Thoracic aorta (tissue), 2 donors: ENCODE measurements at regions not wholly inside any gene's neighbourhood (a gene's known extent, or its start where the extent isn't known, plus 50 kb on each side); places are given as distances from the start of the nearest gene placed in this dataset.

ENCODE experiments used
- ATAC-seq: fragments of 150-250 bp; one replicate; pipeline ENCODE4 v1.8.0; 2017; ENCODE audit warnings: low read depth; ENCODE audit not compliant: insufficient number of reproducible peaks, low FRiP score
- DNase-seq: peaks from one replicate; pipeline ENCODE4 v3.0.0-alpha.2; 2020; ENCODE audit warnings: low spot score
- H3K27ac ChIP-seq, 2 donors: fragments of 200-600 bp; sonication (generic); 1 replicate in 1 of 2; 2 replicates in 1 of 2; pipeline ENCODE4 v1.5.1; 2016; ENCODE audit warnings: mild to moderate bottlenecking in 2 of 2, moderate library complexity in 2 of 2
- H3K27me3 ChIP-seq: fragments of 200-600 bp; sonication (generic); replicated peaks from 2 replicates; pipeline ENCODE4 v1.6.0; 2016; ENCODE audit warnings: mild to moderate bottlenecking; ENCODE audit not compliant: insufficient read depth
- H3K36me3 ChIP-seq: fragments of 200-600 bp; sonication (generic); one replicate; pipeline ENCODE4 v1.5.1; 2016
- H3K4me1 ChIP-seq, 2 donors: fragments of 200-600 bp; sonication (generic); 1 replicate in 1 of 2; 2 replicates in 1 of 2; pipeline versions ENCODE4 v1.5.1 to v1.6.0; 2016; ENCODE audit warnings: low read depth in 2 of 2, mild to moderate bottlenecking in 1 of 2; ENCODE audit not compliant: control insufficient read depth in 1 of 2
- H3K4me3 ChIP-seq: fragments of 200-600 bp; sonication (generic); 2 replicates; pipeline ENCODE4 v1.5.1; 2016; ENCODE audit warnings: mild to moderate bottlenecking
- H3K9me3 ChIP-seq: fragments of 200-600 bp; sonication (generic); 2 replicates; pipeline ENCODE4 v1.5.1; 2016
- TF ChIP-seq, protein P1 (sequence below): fragments of 200-600 bp; sonication (generic); IDR thresholded peaks from one replicate; pipeline ENCODE4 v1.5.1; 2019; ENCODE audit warnings: antibody characterized with exemption

DNA sequence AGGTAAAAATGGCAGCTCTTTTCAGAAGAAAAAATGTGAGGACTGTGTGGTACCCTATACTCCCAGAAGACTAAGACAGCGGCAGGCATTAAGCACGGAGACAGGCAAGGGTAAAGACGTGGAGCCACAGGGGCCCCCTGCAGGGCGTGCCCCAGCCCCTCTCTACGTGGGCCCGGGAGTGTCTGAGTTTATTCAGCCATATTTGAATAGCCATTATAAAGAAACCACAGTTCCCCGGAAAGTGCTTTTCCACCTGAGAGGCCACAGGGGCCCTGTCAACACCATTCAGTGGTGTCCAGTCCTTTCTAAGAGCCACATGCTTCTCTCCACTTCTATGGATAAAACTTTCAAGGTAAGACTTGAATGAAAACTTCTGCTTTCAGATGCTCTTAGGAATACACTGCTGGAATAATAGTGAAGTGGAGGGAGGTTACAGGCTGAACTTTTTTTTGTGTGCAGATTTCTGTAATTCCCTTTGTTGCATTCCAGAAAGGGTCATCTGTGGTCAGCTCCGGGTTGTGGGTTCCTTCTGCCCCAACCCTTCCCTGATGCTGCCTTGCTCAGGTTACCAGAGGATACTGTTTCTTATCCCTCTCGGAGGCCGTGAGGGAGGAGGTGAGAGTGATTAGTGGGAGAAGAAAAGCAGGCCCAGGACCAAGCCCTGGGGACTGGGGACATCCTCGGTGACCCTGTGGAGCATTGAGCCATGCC, 58.4 kb downstream of the SLC25A47 start:
- Histone ChIP-seq H3K4me3 (no peak overlapping the region), H3K9me3 (no peaks in the 10 kb centered on the region), H3K27me3 (no peaks in the 10 kb centered on the region), H3K36me3 (peaks cover 9% of the 10 kb centered on the region), H3K27ac (no peak overlapping the region), H3K4me1 (peaks cover 12 to 17% of the 10 kb centered on the region in 2 donors)
- ATAC-seq (no peak), DNase-seq (no peak)
- TF ChIP-seq, protein P1, sequence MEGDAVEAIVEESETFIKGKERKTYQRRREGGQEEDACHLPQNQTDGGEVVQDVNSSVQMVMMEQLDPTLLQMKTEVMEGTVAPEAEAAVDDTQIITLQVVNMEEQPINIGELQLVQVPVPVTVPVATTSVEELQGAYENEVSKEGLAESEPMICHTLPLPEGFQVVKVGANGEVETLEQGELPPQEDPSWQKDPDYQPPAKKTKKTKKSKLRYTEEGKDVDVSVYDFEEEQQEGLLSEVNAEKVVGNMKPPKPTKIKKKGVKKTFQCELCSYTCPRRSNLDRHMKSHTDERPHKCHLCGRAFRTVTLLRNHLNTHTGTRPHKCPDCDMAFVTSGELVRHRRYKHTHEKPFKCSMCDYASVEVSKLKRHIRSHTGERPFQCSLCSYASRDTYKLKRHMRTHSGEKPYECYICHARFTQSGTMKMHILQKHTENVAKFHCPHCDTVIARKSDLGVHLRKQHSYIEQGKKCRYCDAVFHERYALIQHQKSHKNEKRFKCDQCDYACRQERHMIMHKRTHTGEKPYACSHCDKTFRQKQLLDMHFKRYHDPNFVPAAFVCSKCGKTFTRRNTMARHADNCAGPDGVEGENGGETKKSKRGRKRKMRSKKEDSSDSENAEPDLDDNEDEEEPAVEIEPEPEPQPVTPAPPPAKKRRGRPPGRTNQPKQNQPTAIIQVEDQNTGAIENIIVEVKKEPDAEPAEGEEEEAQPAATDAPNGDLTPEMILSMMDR, result no peak

DNA sequence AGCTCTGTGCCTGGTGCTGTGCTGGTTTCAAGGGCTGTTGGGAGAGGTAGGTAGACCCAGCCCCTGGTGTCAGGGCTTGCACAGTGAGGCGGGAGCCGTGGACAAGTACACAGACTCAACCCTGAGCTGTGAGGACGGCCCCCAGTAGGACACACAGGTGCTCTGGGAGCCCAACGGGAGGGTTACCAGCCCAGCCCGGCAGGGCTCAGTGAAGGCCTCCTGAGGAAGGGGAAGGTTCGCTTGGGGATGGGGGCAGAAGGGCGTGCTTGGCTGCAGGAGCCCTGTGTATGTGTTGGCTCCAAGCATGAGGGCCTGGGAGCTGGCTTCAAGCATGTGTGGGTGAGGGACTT, 58.9 kb downstream of the SLC25A47 start:
- no peaks in the 10 kb centered on the region for H3K27me3 ChIP-seq
- H3K27ac ChIP-seq, result no peak overlapping the region
- DNase-seq (no peak), ATAC-seq (no peak)
- H3K9me3 ChIP-seq, result no peaks in the 10 kb centered on the region
- TF ChIP-seq, protein P1, result no peak
- peaks cover 9% of the 10 kb centered on the region for H3K36me3 ChIP-seq
- peaks cover 6 to 12% of the 10 kb centered on the region in 2 donors for H3K4me1 ChIP-seq
- H3K4me3 ChIP-seq, result no peak overlapping the region

DNA sequence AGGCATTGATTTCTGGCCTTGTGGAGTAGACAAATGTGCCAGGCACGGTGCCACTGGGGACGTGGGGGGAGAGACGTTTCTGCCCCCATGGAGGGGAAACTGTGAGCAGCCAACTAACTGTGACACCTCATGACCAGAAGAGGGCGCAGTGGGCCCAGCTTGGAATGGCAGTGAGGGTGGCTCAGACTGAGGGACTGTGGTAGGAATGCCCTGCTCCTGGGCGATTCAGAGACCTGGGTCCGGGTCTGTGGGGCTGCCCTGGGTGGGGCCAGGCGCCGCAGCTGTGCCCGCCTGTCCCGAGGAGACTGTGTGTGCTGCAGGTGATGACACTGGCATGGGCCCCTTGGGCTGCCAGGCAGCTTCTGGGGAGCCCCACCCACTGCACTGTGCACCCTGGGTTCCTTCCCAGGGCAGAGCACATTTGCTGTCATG, 60.6 kb downstream of the SLC25A47 start:
- H3K4me1 ChIP-seq, result peaks cover 0 to 5% of the 10 kb centered on the region in 2 donors
- H3K4me3 ChIP-seq, result no peak overlapping the region
- ATAC-seq, result no peak
- H3K36me3 ChIP-seq, result peaks cover 9% of the 10 kb centered on the region
- TF ChIP-seq, protein P1, result peak; percentile 68
- no peak overlapping the region for H3K27ac ChIP-seq
- H3K27me3 ChIP-seq, result no peaks in the 10 kb centered on the region
- DNase-seq, result no peak
- H3K9me3 ChIP-seq, result no peaks in the 10 kb centered on the region

DNA sequence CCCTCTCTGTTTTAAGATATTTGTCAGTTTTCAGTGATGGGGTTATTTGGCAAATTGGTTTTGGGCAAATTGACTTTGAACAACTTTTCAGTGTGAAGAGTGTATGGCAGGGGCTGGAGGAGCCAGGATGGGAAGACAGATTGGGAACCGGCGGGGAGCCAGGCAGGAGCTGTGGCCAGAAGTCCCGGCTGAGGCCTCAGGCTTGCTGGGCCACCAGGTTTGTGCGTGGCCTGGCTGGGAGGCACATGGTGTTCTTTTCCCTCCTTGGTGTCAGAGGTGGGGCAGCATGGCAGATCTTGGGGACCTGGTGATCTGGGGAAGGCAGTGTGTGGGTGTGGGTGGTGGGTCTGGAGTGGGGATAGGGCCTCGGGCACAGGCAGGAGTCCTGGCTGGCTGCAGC, 61.1 kb downstream of the SLC25A47 start:
- Histone ChIP-seq H3K27ac (no peak overlapping the region), H3K27me3 (no peaks in the 10 kb centered on the region), H3K9me3 (no peaks in the 10 kb centered on the region), H3K4me3 (no peak overlapping the region), H3K4me1 (peaks cover 0 to 5% of the 10 kb centered on the region in 2 donors), H3K36me3 (peaks cover 9% of the 10 kb centered on the region)
- TF ChIP-seq, protein P1, result no peak
- ATAC-seq (no peak), DNase-seq (no peak)

DNA sequence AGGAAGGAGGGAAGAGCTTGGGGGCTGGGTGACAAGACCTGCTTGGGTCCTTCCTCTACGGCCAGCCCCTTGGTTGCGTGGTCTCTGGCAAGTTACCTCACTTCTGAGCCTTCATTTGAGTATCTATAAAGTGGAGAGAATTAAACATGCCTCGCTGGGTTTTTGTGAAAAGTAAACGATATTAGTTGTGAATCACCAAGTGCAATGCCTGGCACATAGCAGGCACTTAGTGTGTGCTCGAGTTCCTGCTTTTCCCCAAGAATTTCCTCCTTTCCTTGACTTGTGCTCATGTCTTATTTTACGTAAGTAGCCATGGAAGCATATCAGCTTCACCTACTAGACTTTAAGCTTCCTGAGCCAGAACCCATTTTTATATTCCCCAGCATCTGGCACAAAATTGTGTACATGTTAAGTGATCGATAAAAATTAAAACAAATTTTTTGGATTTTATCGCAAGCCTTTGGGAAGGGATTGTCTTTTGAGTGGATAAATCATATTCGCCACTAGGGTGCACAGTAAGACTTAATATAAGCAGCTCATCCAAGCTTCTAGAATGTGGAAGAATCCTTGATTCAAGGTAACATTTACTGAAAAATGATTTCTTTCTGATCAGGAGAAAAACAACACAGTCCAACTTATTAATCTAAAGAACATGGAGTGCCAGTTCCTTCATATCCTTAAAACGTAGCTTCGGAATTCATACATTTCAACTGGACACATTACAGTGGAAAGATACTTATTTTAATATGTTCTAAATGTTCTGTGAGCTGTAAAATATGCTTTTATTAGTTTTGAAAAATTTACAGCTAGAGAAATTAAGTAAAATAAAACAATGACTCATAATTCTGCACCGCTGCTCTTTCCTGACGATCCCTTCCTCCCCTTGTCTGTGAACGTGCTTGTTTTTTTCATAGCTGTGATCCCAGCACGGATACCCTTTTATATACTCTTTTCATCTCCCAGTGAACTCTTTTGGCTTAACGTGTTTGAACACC, 62.0 kb downstream of the SLC25A47 start:
- TF ChIP-seq, protein P1, result peak; percentile 38
- no peak for ATAC-seq
- Histone ChIP-seq H3K4me1 (peaks cover 0 to 5% of the 10 kb centered on the region in 2 donors), H3K36me3 (peaks cover 9% of the 10 kb centered on the region), H3K4me3 (no peak overlapping the region), H3K27ac (no peak overlapping the region), H3K9me3 (no peaks in the 10 kb centered on the region), H3K27me3 (no peaks in the 10 kb centered on the region)
- DNase-seq, result no peak
